SU-DHL-6 (cell line): ENCODE measurements at regions not wholly inside any gene's neighbourhood (a gene's known extent, or its start where the extent isn't known, plus 50 kb on each side); places are given as distances from the start of the nearest gene placed in this dataset.
"Not testable (repeated sequence)": the region's sequence is repeated elsewhere in the genome, so short reads cannot be mapped to it uniquely, and the experiment has no call there.

Source experiments
- H2AFZ ChIP-seq: fragments of 200-600 bp; sonication (generic); 2 replicates; pipeline ENCODE4 v1.6.1; 2014; ENCODE audit warnings: low read depth, mild to moderate bottlenecking, moderate library complexity, mixed read lengths, antibody characterized with exemption, low read length; ENCODE audit not compliant: severe bottlenecking
- H3F3A ChIP-seq: fragments of 200-600 bp; shearing (Covaris generic); 2 replicates; pipeline ENCODE4 v1.6.0; 2016; ENCODE audit warnings: antibody characterized with exemption, mild to moderate bottlenecking; ENCODE audit not compliant: insufficient read depth
- H3K27ac ChIP-seq: fragments of 200-600 bp; sonication (generic); 2 replicates; pipeline ENCODE4 v1.5.1; 2016; ENCODE audit warnings: low read depth, mild to moderate bottlenecking, low read length, moderate library complexity, mixed read lengths
- H3K27me3 ChIP-seq: fragments of 200-600 bp; sonication (generic), shearing (Covaris generic); 2 replicates; pipeline ENCODE4 v1.6.0; 2014; ENCODE audit warnings: mild to moderate bottlenecking, low read length
- H3K36me3 ChIP-seq: fragments of 200-600 bp; sonication (generic); 2 replicates; pipeline ENCODE4 v1.6.1; 2014; ENCODE audit warnings: mild to moderate bottlenecking, low read length, mixed read lengths
- H3K4me2 ChIP-seq: fragments of 300-600, 200-600 bp; shearing (Covaris generic), sonication (generic); 2 replicates; pipeline ENCODE4 v1.6.0; 2014; ENCODE audit warnings: low read length, low read depth, mild to moderate bottlenecking; ENCODE audit not compliant: poor library complexity, severe bottlenecking
- H3K4me3 ChIP-seq: fragments of 200-600 bp; sonication (generic); 2 replicates; pipeline ENCODE4 v1.5.1; 2014; ENCODE audit warnings: antibody characterized with exemption, low read length, mild to moderate bottlenecking, mixed read lengths; ENCODE audit not compliant: insufficient read depth, poor library complexity, severe bottlenecking
- H3K79me2 ChIP-seq: fragments of 200-600 bp; sonication (generic); 2 replicates; pipeline ENCODE4 v1.6.1; 2014; ENCODE audit warnings: mild to moderate bottlenecking, low read length, moderate library complexity; ENCODE audit not compliant: insufficient read depth
- H3K9ac ChIP-seq: fragments of 200-600 bp; sonication (generic); 2 replicates; pipeline ENCODE4 v1.7.0; 2014; ENCODE audit warnings: mild to moderate bottlenecking, low read length
- H3K9me2 ChIP-seq: fragments of 200-600 bp; sonication (generic); replicated peaks from 2 replicates; pipeline ENCODE4 v1.6.1; 2014; ENCODE audit warnings: low read length; ENCODE audit not compliant: insufficient read depth
- H3K9me3 ChIP-seq: fragments of 200-600 bp; sonication (generic); 2 replicates; pipeline ENCODE4 v1.6.1; 2014; ENCODE audit warnings: low read length, mixed read lengths; ENCODE audit not compliant: insufficient read depth
- H4K20me1 ChIP-seq: fragments of 200-600 bp; sonication (generic); 2 replicates; pipeline ENCODE4 v1.6.1; 2014; ENCODE audit warnings: low read depth, mild to moderate bottlenecking, antibody characterized with exemption, low read length, moderate library complexity, mixed read lengths
- CTCF ChIP-seq: fragments of 200-600 bp; sonication (generic); IDR thresholded peaks from one replicate; pipeline ENCODE4 v1.5.1; 2017; ENCODE audit warnings: antibody characterized with exemption, mild to moderate bottlenecking, low read length, moderate library complexity; ENCODE audit not compliant: insufficient read depth, poor library complexity, severe bottlenecking
- EZH2phosphoT487 ChIP-seq: fragments of 200-600 bp; sonication (generic), shearing (Covaris generic); conservative IDR thresholded peaks from 2 replicates; pipeline ENCODE4 v1.6.1; 2018; ENCODE audit warnings: mild to moderate bottlenecking, antibody characterized with exemption, low read length, moderate library complexity, mixed read lengths

GRCh38 chr2:105478670-105479069 is 79.8 kb upstream of the FHL2 start:
- Histone ChIP-seq H3K9me3 (no peaks in the 10 kb centered on the region), H3K4me3 (no peak overlapping the region), H3K36me3 (no peaks in the 10 kb centered on the region), H3K9me2 (no peaks in the 10 kb centered on the region), H3K79me2 (no peaks in the 10 kb centered on the region), H3K27me3 (no peaks in the 10 kb centered on the region; the same call in 1 of the 2 replicates), H2AFZ (no peak overlapping the region), H4K20me1 (no peaks in the 10 kb centered on the region), H3K4me2 (no peak overlapping the region), H3K27ac (no peak overlapping the region), H3F3A (no peaks in the 10 kb centered on the region), H3K9ac (no peak overlapping the region)
- no peak for TF ChIP-seq EZH2phosphoT487
- TF ChIP-seq CTCF = no peak

- H3K4me2 ChIP-seq, H3K79me2 ChIP-seq, H3K27ac ChIP-seq, H3K36me3 ChIP-seq, H2AFZ ChIP-seq, H3K9me2 ChIP-seq, H3F3A ChIP-seq, H3K9ac ChIP-seq, H4K20me1 ChIP-seq, H3K9me3 ChIP-seq, H3K27me3 ChIP-seq, H3K4me3 ChIP-seq: not testable (repeated sequence)
These were observed 78.3 kb upstream of the FHL2 start for GRCh38 chr2:105477050-105477620.

GRCh38 chr2:105473011-105473410 is 74.2 kb upstream of the FHL2 start:
- H3K27ac ChIP-seq = no peak overlapping the region
- no peaks in the 10 kb centered on the region for H4K20me1 ChIP-seq
- H3K4me2 ChIP-seq = no peak overlapping the region
- H2AFZ ChIP-seq = no peak overlapping the region
- no peaks in the 10 kb centered on the region for H3K9me2 ChIP-seq
- no peaks in the 10 kb centered on the region for H3F3A ChIP-seq
- H3K36me3 ChIP-seq = no peaks in the 10 kb centered on the region
- no peaks in the 10 kb centered on the region for H3K9me3 ChIP-seq
- H3K4me3 ChIP-seq = no peak overlapping the region
- no peak for TF ChIP-seq EZH2phosphoT487
- TF ChIP-seq CTCF = no peak
- H3K9ac ChIP-seq = no peak overlapping the region
- H3K27me3 ChIP-seq = no peaks in the 10 kb centered on the region; the same call in 1 of the 2 replicates
- H3K79me2 ChIP-seq = no peaks in the 10 kb centered on the region

- Histone ChIP-seq H3K27me3 (no peaks in the 10 kb centered on the region; the same call in 1 of the 2 replicates), H3K4me3 (no peak overlapping the region), H3K79me2 (no peaks in the 10 kb centered on the region), H4K20me1 (no peaks in the 10 kb centered on the region), H3K9me2 (no peaks in the 10 kb centered on the region), H3F3A (no peaks in the 10 kb centered on the region), H3K4me2 (no peak overlapping the region), H3K9me3 (no peaks in the 10 kb centered on the region), H3K36me3 (no peaks in the 10 kb centered on the region), H3K9ac (no peak overlapping the region), H3K27ac (no peak overlapping the region), H2AFZ (no peak overlapping the region)
- TF ChIP-seq CTCF (no peak), EZH2phosphoT487 (no peak)
These were observed 72.1 kb upstream of the FHL2 start for GRCh38 chr2:105470979-105471378.
